ENCODE measurements at regions not wholly inside any gene's neighbourhood (a gene's known extent, or its start where the extent isn't known, plus 50 kb on each side); places are given as distances from the start of the nearest gene placed in this dataset.

GRCh38 chr13:78085434-78086225 lies 167.0 kb upstream of the EDNRB start:
- no peak for TF ChIP-seq CTCF (IDR thresholded peaks at IDR 0.05; ENCODE audit: low read length)
- no peak for TF ChIP-seq EZH2 (optimal IDR thresholded peaks at IDR 0.05; ENCODE audit: low read depth, low read length)

All from MM.1S (cell line).